Mesothelial cell of epicardium (in vitro differentiated cells): ENCODE measurements at regions not wholly inside any gene's neighbourhood (a gene's known extent, or its start where the extent isn't known, plus 50 kb on each side); places are given as distances from the start of the nearest gene placed in this dataset.
"Not testable (repeated sequence)": the region's sequence is repeated elsewhere in the genome, so short reads cannot be mapped to it uniquely, and the experiment has no call there.

ENCODE experiments used
- DNase-seq, 2 experiments: peaks; one replicate each; pipeline ENCODE4 v3.0.0; 2021; ENCODE audit warnings: low spot score in 2 of 2; ENCODE audit not compliant: unreplicated experiment in 2 of 2
- H3K27ac Mint-ChIP-seq: 2 replicates; pipeline ENCODE4 v1.8.0; 2021; ENCODE audit warnings: mixed read lengths
- H3K27me3 Mint-ChIP-seq: 2 replicates; pipeline ENCODE4 v1.8.0; 2021; ENCODE audit warnings: low read depth, mixed read lengths
- H3K36me3 Mint-ChIP-seq: 2 replicates; pipeline ENCODE4 v1.8.0; 2021; ENCODE audit warnings: mixed read lengths
- H3K4me1 Mint-ChIP-seq: 2 replicates; pipeline ENCODE4 v1.8.0; 2021; ENCODE audit warnings: mixed read lengths
- H3K4me3 Mint-ChIP-seq: 2 replicates; pipeline ENCODE4 v1.8.0; 2021; ENCODE audit warnings: mild to moderate bottlenecking, moderate library complexity, mixed read lengths
- H3K9me3 Mint-ChIP-seq: 2 replicates; pipeline ENCODE4 v1.8.0; 2021; ENCODE audit warnings: mixed read lengths
- CTCF ChIP-seq: fragments of 200-600 bp; sonication (generic); IDR thresholded peaks from one replicate; pipeline ENCODE4 v1.5.0; 2021; ENCODE audit warnings: antibody characterized with exemption; ENCODE audit not compliant: unreplicated experiment

- Mint-ChIP-seq H3K27me3 (no peaks in the 10 kb centered on the region), H3K9me3 (peaks cover 51% of the 10 kb centered on the region), H3K27ac (no peak overlapping the region), H3K4me3 (no peak overlapping the region), H3K36me3 (no peaks in the 10 kb centered on the region), H3K4me1 (no peaks in the 10 kb centered on the region)
- no peak for TF ChIP-seq CTCF
- DNase-seq: no peak
Observed at GRCh38 chr14:92241966-92242595, 80.9 kb upstream of the SLC24A4 start.

GRCh38 chr14:92244805-92245204 lies 78.2 kb upstream of the SLC24A4 start:
- no peak for DNase-seq
- no peaks in the 10 kb centered on the region for H3K36me3 Mint-ChIP-seq
- no peak overlapping the region for H3K27ac Mint-ChIP-seq
- TF ChIP-seq CTCF: no peak
- peaks cover 10% of the 10 kb centered on the region for H3K27me3 Mint-ChIP-seq
- no peaks in the 10 kb centered on the region for H3K4me1 Mint-ChIP-seq
- no peak overlapping the region for H3K4me3 Mint-ChIP-seq
- H3K9me3 Mint-ChIP-seq: peaks cover 46% of the 10 kb centered on the region

GRCh38 chr14:92247341-92247740 lies 75.6 kb upstream of the SLC24A4 start:
- Mint-ChIP-seq H3K27ac (no peak overlapping the region), H3K4me3 (no peak overlapping the region), H3K27me3 (peaks cover 35% of the 10 kb centered on the region), H3K36me3 (no peaks in the 10 kb centered on the region), H3K9me3 (peaks cover 37% of the 10 kb centered on the region), H3K4me1 (no peaks in the 10 kb centered on the region)
- no peak for TF ChIP-seq CTCF
- DNase-seq: no peak

GRCh38 chr14:92247947-92248346 lies 75.0 kb upstream of the SLC24A4 start:
- Mint-ChIP-seq H3K9me3 (peaks cover 35% of the 10 kb centered on the region), H3K27me3 (peaks cover 41% of the 10 kb centered on the region), H3K4me1 (no peaks in the 10 kb centered on the region), H3K36me3 (no peaks in the 10 kb centered on the region), H3K4me3 (no peak overlapping the region), H3K27ac (no peak overlapping the region)
- DNase-seq: no peak
- TF ChIP-seq CTCF: no peak

GRCh38 chr14:92248696-92249095 lies 74.3 kb upstream of the SLC24A4 start:
- peaks cover 27% of the 10 kb centered on the region for H3K9me3 Mint-ChIP-seq
- H3K27ac Mint-ChIP-seq: no peak overlapping the region
- TF ChIP-seq CTCF: no peak
- no peaks in the 10 kb centered on the region for H3K36me3 Mint-ChIP-seq
- peaks cover 49% of the 10 kb centered on the region for H3K27me3 Mint-ChIP-seq
- H3K4me3 Mint-ChIP-seq: no peak overlapping the region
- H3K4me1 Mint-ChIP-seq: no peaks in the 10 kb centered on the region
- no peak for DNase-seq

GRCh38 chr14:92250366-92250765 lies 72.6 kb upstream of the SLC24A4 start:
- peaks cover 65% of the 10 kb centered on the region for H3K27me3 Mint-ChIP-seq
- H3K36me3 Mint-ChIP-seq, H3K27ac Mint-ChIP-seq, H3K4me1 Mint-ChIP-seq, DNase-seq, H3K4me3 Mint-ChIP-seq: not testable (repeated sequence)
- H3K9me3 Mint-ChIP-seq: peaks cover 15% of the 10 kb centered on the region
